NB4 (cell line): ENCODE measurements at regions not wholly inside any gene's neighbourhood (a gene's known extent, or its start where the extent isn't known, plus 50 kb on each side); places are given as distances from the start of the nearest gene placed in this dataset.

Experiments
- CTCF ChIP-seq: IDR thresholded peaks from one replicate; pipeline ENCODE4 v1.5.1; 2012; ENCODE audit warnings: low read depth, low read length
- MYC ChIP-seq: IDR thresholded peaks from 2 replicates; pipeline ENCODE4 v1.6.1; 2011; ENCODE audit warnings: low read depth, low read length
- POLR2A ChIP-seq: IDR thresholded peaks from 2 replicates; pipeline ENCODE4 v1.6.1; 2011; ENCODE audit warnings: mild to moderate bottlenecking; ENCODE audit not compliant: insufficient read length; ENCODE audit errors: extremely low read depth

GRCh38 chr16:79873825-79874224 is 273.3 kb upstream of the MAF start:
- TF ChIP-seq CTCF, result no peak
- TF ChIP-seq MYC, result no peak
- TF ChIP-seq POLR2A, result no peak
